ENCODE measurements at regions not wholly inside any gene's neighbourhood (a gene's known extent, or its start where the extent isn't known, plus 50 kb on each side); places are given as distances from the start of the nearest gene placed in this dataset.
A peak's percentile ranks its signal among the peaks of the same experiment; 100 is the strongest.

GRCh38 chr7:42381161-42381560 lies 144.2 kb upstream of the GLI3 start:
- H3K9me3 Mint-ChIP-seq, result peaks cover 13% of the 10 kb centered on the region
- TF ChIP-seq, protein P1, sequence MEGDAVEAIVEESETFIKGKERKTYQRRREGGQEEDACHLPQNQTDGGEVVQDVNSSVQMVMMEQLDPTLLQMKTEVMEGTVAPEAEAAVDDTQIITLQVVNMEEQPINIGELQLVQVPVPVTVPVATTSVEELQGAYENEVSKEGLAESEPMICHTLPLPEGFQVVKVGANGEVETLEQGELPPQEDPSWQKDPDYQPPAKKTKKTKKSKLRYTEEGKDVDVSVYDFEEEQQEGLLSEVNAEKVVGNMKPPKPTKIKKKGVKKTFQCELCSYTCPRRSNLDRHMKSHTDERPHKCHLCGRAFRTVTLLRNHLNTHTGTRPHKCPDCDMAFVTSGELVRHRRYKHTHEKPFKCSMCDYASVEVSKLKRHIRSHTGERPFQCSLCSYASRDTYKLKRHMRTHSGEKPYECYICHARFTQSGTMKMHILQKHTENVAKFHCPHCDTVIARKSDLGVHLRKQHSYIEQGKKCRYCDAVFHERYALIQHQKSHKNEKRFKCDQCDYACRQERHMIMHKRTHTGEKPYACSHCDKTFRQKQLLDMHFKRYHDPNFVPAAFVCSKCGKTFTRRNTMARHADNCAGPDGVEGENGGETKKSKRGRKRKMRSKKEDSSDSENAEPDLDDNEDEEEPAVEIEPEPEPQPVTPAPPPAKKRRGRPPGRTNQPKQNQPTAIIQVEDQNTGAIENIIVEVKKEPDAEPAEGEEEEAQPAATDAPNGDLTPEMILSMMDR (IDR thresholded peaks at IDR 0.05), result no peak
- H3K4me1 Mint-ChIP-seq, result no peaks in the 10 kb centered on the region
- H3K27ac Mint-ChIP-seq, result no peak overlapping the region
- peaks cover 7% of the 10 kb centered on the region for H3K27me3 Mint-ChIP-seq (ENCODE audit: low read depth, poor library complexity)
- no peak overlapping the region for H3K4me3 Mint-ChIP-seq
- DNase-seq, result no peak
- H3K36me3 Mint-ChIP-seq (ENCODE audit: low read depth), result peaks cover 5% of the 10 kb centered on the region

DNA sequence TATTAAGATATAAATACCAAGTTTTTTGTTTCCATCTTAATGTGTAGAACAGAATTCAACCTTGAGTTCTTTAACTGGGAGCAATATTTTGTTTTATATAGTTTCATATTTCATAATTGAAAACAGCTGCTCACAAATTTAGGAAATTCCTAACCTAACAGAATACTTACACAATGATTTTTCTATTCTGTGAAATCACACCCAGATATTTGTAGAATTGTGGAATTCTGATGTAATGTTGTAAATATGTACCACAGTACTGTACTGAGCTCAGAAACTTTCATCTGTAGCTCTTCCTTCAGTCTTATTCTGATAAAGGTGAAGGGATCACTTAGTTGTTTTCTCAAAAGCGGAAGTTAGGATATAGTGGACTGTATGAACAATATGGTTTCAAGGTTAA lies 143.4 kb upstream of the GLI3 start:
- Mint-ChIP-seq H3K36me3 (ENCODE audit: low read depth) (peaks cover 5% of the 10 kb centered on the region), H3K4me1 (no peaks in the 10 kb centered on the region), H3K9me3 (peaks cover 13% of the 10 kb centered on the region), H3K27ac (no peak overlapping the region), H3K27me3 (ENCODE audit: low read depth, poor library complexity) (peaks cover 7% of the 10 kb centered on the region), H3K4me3 (no peak overlapping the region)
- TF ChIP-seq, protein P1 (IDR thresholded peaks at IDR 0.05), result no peak
- no peak for DNase-seq

- H3K27me3 Mint-ChIP-seq (ENCODE audit: low read depth, poor library complexity), result peaks cover 7% of the 10 kb centered on the region
- no peak overlapping the region for H3K4me3 Mint-ChIP-seq
- peaks cover 17% of the 10 kb centered on the region for H3K36me3 Mint-ChIP-seq (ENCODE audit: low read depth)
These were observed 141.1 kb upstream of the GLI3 start for GRCh38 chr7:42378149-42378548.

DNA sequence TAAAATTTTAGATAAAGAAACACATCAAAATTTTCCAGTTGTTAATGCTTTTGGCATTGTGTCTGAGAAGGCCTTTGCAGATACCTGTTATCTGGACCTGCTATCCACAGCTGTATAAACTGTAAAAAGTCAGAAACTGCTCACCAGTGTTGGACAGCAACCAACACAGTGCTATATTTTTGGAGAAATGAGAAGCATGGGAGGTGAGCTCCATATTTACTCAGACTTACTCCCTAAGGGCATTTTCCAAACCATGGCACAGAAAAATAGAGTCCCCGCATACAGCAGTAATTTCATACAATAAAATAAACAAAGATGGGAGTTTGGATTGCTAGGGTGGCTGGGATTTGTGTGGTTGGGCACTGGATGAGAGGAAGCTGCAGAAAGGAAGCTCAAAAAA lies 136.3 kb upstream of the GLI3 start:
- peaks cover 55% of the 10 kb centered on the region for H3K9me3 Mint-ChIP-seq
- no peak overlapping the region for H3K27ac Mint-ChIP-seq
- H3K36me3 Mint-ChIP-seq (ENCODE audit: low read depth), result peaks cover 26% of the 10 kb centered on the region
- H3K27me3 Mint-ChIP-seq (ENCODE audit: low read depth, poor library complexity), result no peaks in the 10 kb centered on the region
- no peak overlapping the region for H3K4me3 Mint-ChIP-seq
- peaks cover 14% of the 10 kb centered on the region for H3K4me1 Mint-ChIP-seq
- no peak for DNase-seq
- TF ChIP-seq, protein P1 (IDR thresholded peaks at IDR 0.05), result no peak

More at GRCh38 chr7:42378149-42378548, 141.1 kb upstream of the GLI3 start:
- DNase-seq, result no peak
- Mint-ChIP-seq H3K4me1 (peaks cover 2% of the 10 kb centered on the region), H3K27ac (no peak overlapping the region), H3K9me3 (peaks cover 28% of the 10 kb centered on the region)
- TF ChIP-seq, protein P1 (IDR thresholded peaks at IDR 0.05), result no peak

DNA sequence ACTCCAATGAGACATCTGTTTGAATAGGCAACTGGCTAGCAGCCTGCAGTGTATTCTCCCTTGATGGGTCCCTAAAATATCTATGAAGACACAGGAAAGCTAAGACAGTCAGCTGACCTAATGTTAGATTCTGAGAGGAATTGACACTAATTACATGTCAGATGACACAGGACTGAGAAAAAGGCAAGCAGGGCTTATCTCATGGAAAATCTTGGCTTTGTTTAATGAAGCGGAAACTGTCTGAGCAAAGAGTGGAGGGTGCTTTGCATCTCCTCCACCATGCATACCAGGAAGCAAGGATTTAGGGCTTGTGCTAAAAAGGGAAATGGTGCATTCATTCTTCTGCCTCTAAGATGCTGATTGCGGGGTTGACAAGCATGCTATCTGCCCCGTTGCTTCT lies 135.5 kb upstream of the GLI3 start:
- Mint-ChIP-seq H3K27me3 (ENCODE audit: low read depth, poor library complexity) (no peaks in the 10 kb centered on the region), H3K9me3 (peaks cover 62% of the 10 kb centered on the region), H3K36me3 (ENCODE audit: low read depth) (peaks cover 32% of the 10 kb centered on the region), H3K4me1 (peaks cover 14% of the 10 kb centered on the region), H3K4me3 (no peak overlapping the region), H3K27ac (peak overlapping the region; percentile 50)
- DNase-seq, result no peak
- TF ChIP-seq, protein P1 (IDR thresholded peaks at IDR 0.05), result no peak

- no peak for DNase-seq
- H3K27ac Mint-ChIP-seq, result no peak overlapping the region
- TF ChIP-seq, protein P1 (IDR thresholded peaks at IDR 0.05), result no peak
- H3K36me3 Mint-ChIP-seq (ENCODE audit: low read depth), result no peaks in the 10 kb centered on the region
- H3K4me1 Mint-ChIP-seq, result peaks cover 4% of the 10 kb centered on the region
- peaks cover 21% of the 10 kb centered on the region for H3K9me3 Mint-ChIP-seq
- no peak overlapping the region for H3K4me3 Mint-ChIP-seq
- H3K27me3 Mint-ChIP-seq (ENCODE audit: low read depth, poor library complexity), result no peaks in the 10 kb centered on the region
These were observed 122.9 kb upstream of the GLI3 start for GRCh38 chr7:42359946-42360345.

All from nephron progenitor cell (in vitro differentiated cells).